Right cardiac atrium (tissue), 5 donors: ENCODE measurements at regions not wholly inside any gene's neighbourhood (a gene's known extent, or its start where the extent isn't known, plus 50 kb on each side); places are given as distances from the start of the nearest gene placed in this dataset.
A peak's percentile ranks its signal among the peaks of the same experiment; 100 is the strongest.
"Not testable (repeated sequence)": the region's sequence is repeated elsewhere in the genome, so short reads cannot be mapped to it uniquely, and the experiment has no call there.

Experiments used
- ATAC-seq, 2 donors: fragments of 200-7000 bp; cut with Tn5 transposase; one replicate each; pipeline versions ENCODE4 v1.8.0 to v1.9.1; 2020; ENCODE audit warnings: moderate library complexity in 2 of 2, mild to moderate bottlenecking in 1 of 2
- DNase-seq, 3 donors: peaks; one replicate each; pipeline ENCODE4 v3.0.0-alpha.2; 2020
- H3K27ac ChIP-seq: one replicate; pipeline ENCODE4 v1.5.1; 2013; ENCODE audit warnings: mild to moderate bottlenecking, low read length, control low read depth, moderate library complexity
- H3K27me3 ChIP-seq: one replicate; pipeline ENCODE4 v1.6.1; 2013; ENCODE audit not compliant: control insufficient read depth, insufficient read depth
- H3K4me1 ChIP-seq: one replicate; pipeline ENCODE4 v1.6.1; 2013; ENCODE audit warnings: low read length; ENCODE audit not compliant: control insufficient read depth, insufficient read depth
- H3K4me3 ChIP-seq: one replicate; pipeline ENCODE4 v1.5.1; 2013; ENCODE audit warnings: low read length, control low read depth
- H3K9me3 ChIP-seq: one replicate; pipeline ENCODE4 v1.6.1; 2013; ENCODE audit warnings: low read length; ENCODE audit not compliant: control insufficient read depth
- WGBS: extraction: QIAGEN DNeasy Blood & Tissue Kit; methylation state at CpG from one replicate; pipeline ENCODE4 v1.1.7; 2013; 5-methylcytosine and 5-hydroxymethylcytosine counted together
- intact Hi-C, 4 donors: fragments of 100-400 bp; cut with DNase I; formaldehyde crosslinking; loops; one replicate each; pipeline versions ENCODE4 v1.11.0 to v1.14.0; 2022 to 2023
- donor health status: healthy with polysubstance abuse.
- donor health status: DM: no; HTN: yes; CAD: no.
- donor health status: DM: no; HTN: no; CAD: no.
- donor health status: DM: no; HTN: yes; CAD: no; lungs with severe emphysema.
- donor health status: DM: yes; HTN: yes; CAD: no.

DNA sequence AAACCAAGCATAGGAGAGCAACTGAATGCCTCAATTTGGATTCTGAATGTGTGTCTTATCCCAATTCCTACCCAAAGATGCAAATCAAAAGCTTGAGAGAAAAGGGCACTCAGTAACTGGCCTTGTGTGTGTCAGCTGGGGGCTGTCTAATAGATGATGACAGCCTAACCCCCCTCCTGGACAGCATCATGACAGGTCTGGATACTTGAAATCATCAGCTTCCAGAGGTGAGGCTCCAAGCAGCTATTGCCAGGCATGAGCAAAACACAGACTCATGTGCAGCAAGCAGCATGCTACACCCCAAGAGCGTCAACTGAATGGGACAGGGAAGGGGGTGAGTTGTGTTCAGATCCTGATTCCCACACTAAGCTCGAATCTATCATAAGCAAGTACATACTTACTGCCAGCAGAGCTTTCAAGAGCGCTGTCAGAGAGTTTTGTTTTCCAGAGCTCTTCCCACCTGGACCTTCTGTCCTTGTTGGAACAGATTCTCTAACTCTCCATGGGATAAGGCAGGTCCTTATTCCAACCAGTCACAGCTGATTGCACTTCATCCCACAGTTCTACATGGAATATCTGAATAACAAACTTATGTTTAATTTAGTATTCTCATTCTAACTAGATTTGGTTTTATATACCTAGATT, 467.5 kb downstream of the DTWD2 start:
- Histone ChIP-seq H3K4me1 (peaks cover 2% of the 10 kb centered on the region), H3K27me3 (no peaks in the 10 kb centered on the region), H3K27ac (no peak overlapping the region), H3K9me3 (no peaks in the 10 kb centered on the region), H3K4me3 (no peak overlapping the region)
- intact Hi-C loops: no loop called here
- ATAC-seq (no peak), DNase-seq (no peak)
- WGBS: 73% methylated on average over 3 of the region's 3 CpGs

- Histone ChIP-seq H3K9me3 (no peaks in the 10 kb centered on the region), H3K4me1 (peaks cover 2% of the 10 kb centered on the region), H3K4me3 (no peak overlapping the region), H3K27ac (no peak overlapping the region), H3K27me3 (no peaks in the 10 kb centered on the region)
- intact Hi-C loops: no loop called here
- ATAC-seq (no peak), DNase-seq (no peak)
- 62% methylated on average over 1 of the region's 1 CpG for WGBS
Measured at GRCh38 chr5:118519466-118519865, 468.9 kb downstream of the DTWD2 start.

DNA sequence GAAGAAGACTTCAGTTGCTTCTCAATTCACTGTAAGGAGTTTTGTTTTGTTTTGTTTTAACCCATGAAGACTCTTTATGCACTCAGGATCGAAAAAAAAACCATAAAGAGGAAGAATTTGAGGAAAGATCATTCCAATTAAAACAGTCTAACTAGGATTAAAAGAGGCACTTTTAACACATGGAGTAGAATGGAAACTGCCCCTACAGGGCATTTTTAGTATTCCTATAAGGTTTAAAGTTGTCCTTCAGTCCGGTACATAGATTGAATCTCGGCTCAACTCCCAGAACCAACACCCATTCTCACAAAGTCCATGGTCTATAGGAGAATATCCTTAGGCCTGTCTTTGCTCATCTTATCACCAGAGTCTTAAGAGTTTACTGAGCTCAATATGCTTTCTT, 469.6 kb downstream of the DTWD2 start:
- ATAC-seq (no peak), DNase-seq (no peak)
- H3K9me3 ChIP-seq: no peaks in the 10 kb centered on the region
- no peak overlapping the region for H3K4me3 ChIP-seq
- H3K4me1 ChIP-seq: peaks cover 2% of the 10 kb centered on the region
- H3K27me3 ChIP-seq: no peaks in the 10 kb centered on the region
- 93% methylated on average over 3 of the region's 3 CpGs for WGBS
- H3K27ac ChIP-seq: no peak overlapping the region
- intact Hi-C loops: no loop called here

- ATAC-seq (no peak), DNase-seq (no peak)
- Histone ChIP-seq H3K27me3 (no peaks in the 10 kb centered on the region), H3K4me1 (peaks cover 1% of the 10 kb centered on the region), H3K4me3 (no peak overlapping the region), H3K27ac (no peak overlapping the region), H3K9me3 (no peaks in the 10 kb centered on the region)
- intact Hi-C loops: no loop called here
- WGBS: 99% methylated on average over 1 of the region's 1 CpG
Measured at GRCh38 chr5:118511846-118512245, 476.5 kb downstream of the DTWD2 start.

GRCh38 chr5:118506217-118506852, 482.0 kb downstream of the DTWD2 start:
- Histone ChIP-seq H3K4me1 (peaks cover 1% of the 10 kb centered on the region), H3K9me3 (no peaks in the 10 kb centered on the region), H3K4me3 (no peak overlapping the region), H3K27me3 (no peaks in the 10 kb centered on the region), H3K27ac (no peak overlapping the region)
- no peak for ATAC-seq
- no peak for DNase-seq
- 86% methylated on average over 4 of the region's 4 CpGs for WGBS
- intact Hi-C loops: no loop called here

GRCh38 chr5:118502232-118502631, 486.1 kb downstream of the DTWD2 start:
- H3K4me1 ChIP-seq, ATAC-seq, H3K27me3 ChIP-seq, intact Hi-C loops, H3K9me3 ChIP-seq, H3K4me3 ChIP-seq, H3K27ac ChIP-seq: not testable (repeated sequence)
- 81% methylated on average over 9 of the region's 9 CpGs for WGBS
- DNase-seq: peak in 1 of 3 donors; percentile 38

GRCh38 chr5:118491351-118491750, 497.0 kb downstream of the DTWD2 start:
- DNase-seq (no peak), ATAC-seq (no peak)
- H3K27me3 ChIP-seq: no peaks in the 10 kb centered on the region
- no peaks in the 10 kb centered on the region for H3K4me1 ChIP-seq
- intact Hi-C loops: no loop called here
- no peak overlapping the region for H3K4me3 ChIP-seq
- no peak overlapping the region for H3K27ac ChIP-seq
- WGBS: 71% methylated on average over 1 of the region's 1 CpG
- no peaks in the 10 kb centered on the region for H3K9me3 ChIP-seq

DNA sequence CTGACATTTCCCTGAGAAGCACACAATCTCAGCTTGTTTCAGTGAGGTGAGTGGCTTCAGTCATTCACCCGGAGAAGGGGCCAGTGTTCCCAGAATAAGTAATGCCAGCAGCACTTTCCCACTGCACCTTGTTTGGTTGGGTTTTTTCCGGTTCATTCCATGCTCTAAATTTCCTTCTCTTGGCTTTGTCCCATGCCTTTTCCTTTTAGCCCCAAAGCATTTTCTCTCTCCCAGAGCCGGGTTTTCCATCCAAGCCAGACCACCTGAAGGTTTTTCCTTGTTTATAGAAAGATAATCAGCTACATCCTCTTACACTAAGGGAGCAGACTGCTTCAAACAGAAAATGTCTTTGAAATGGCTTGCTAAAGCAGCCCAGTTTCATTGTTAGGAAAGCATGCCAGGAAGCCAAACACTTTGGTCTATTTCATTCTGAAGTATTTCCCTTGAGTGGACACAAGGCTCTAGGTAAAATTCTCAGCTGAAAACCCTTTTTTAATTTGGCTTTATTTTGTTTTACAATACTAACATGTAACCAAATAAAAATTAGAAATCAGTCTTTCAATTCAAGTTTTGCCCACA, 501.6 kb downstream of the DTWD2 start:
- no peak overlapping the region for H3K4me3 ChIP-seq
- ATAC-seq: no peak
- peak in 1 of 3 donors; percentile 2 for DNase-seq
- H3K27ac ChIP-seq: no peak overlapping the region
- H3K4me1 ChIP-seq: no peaks in the 10 kb centered on the region
- intact Hi-C loops: no loop called here
- WGBS: 50% methylated on average over 3 of the region's 3 CpGs
- no peaks in the 10 kb centered on the region for H3K9me3 ChIP-seq
- no peaks in the 10 kb centered on the region for H3K27me3 ChIP-seq

DNA sequence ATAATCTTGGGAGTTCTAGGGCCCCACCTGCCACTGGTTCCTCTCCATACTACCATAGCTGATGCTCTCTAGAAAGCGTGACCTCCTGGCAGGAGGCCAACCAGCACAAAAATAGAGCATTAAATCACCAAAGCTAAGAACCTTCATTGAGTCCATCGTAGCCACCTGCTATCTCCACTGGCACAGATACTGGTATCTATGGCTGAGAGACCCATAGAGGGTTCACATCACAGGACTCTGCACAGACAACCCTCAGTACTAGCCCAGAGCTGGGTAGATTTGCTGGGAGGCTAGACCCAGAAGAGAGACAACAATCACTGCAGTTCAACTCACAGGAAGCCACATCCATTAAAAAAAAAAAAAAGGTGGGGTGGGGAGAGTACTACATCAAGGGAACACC, 509.1 kb downstream of the DTWD2 start:
- ATAC-seq (no peak), DNase-seq (peak in 1 of 3 donors; percentile 53)
- Histone ChIP-seq H3K9me3 (no peaks in the 10 kb centered on the region), H3K4me3 (no peak overlapping the region), H3K27me3 (no peaks in the 10 kb centered on the region), H3K27ac (no peak overlapping the region), H3K4me1 (no peaks in the 10 kb centered on the region)
- intact Hi-C loops: no loop called here
- 63% methylated on average over 2 of the region's 2 CpGs for WGBS

- no peaks in the 10 kb centered on the region for H3K4me1 ChIP-seq
- intact Hi-C loops: no loop called here
- no peak overlapping the region for H3K27ac ChIP-seq
- H3K27me3 ChIP-seq: no peaks in the 10 kb centered on the region
- WGBS: 92% methylated on average over 8 of the region's 8 CpGs
- H3K4me3 ChIP-seq: no peak overlapping the region
- peak in 1 of 3 donors; percentile 28 for DNase-seq
- no peaks in the 10 kb centered on the region for H3K9me3 ChIP-seq
- ATAC-seq: no peak
Measured at GRCh38 chr5:118478852-118479251, 509.5 kb downstream of the DTWD2 start.

GRCh38 chr5:118468085-118468484, 520.3 kb downstream of the DTWD2 start:
- DNase-seq (no peak), ATAC-seq (peak in 1 of 2 donors; percentile 26)
- no peak overlapping the region for H3K27ac ChIP-seq
- no peaks in the 10 kb centered on the region for H3K27me3 ChIP-seq
- no peaks in the 10 kb centered on the region for H3K4me1 ChIP-seq
- H3K4me3 ChIP-seq: no peak overlapping the region
- no peaks in the 10 kb centered on the region for H3K9me3 ChIP-seq
- intact Hi-C loops: no loop called here
